H1 (cell line): ENCODE measurements at regions not wholly inside any gene's neighbourhood (a gene's known extent, or its start where the extent isn't known, plus 50 kb on each side); places are given as distances from the start of the nearest gene placed in this dataset.

Experiments used
- CTCF ChIA-PET: fragments of 300-600 bp; sonication (Branson Sonifier 250); formaldehyde crosslinking; loops from one replicate; lab custom pipeline; 2021; ENCODE audit not compliant: partially characterized antibody; lab: Charles Lee
- POLR2A ChIA-PET: fragments of 300-600 bp; sonication (Branson Sonifier 250); formaldehyde crosslinking; loops from one replicate; lab custom pipeline; 2021; ENCODE audit warnings: inconsistent platforms; ENCODE audit not compliant: partially characterized antibody; lab: Charles Lee
- DNase-seq, 2 experiments: peaks; one replicate each; pipeline versions ENCODE4 v3.0.0 to v3.0.0-alpha.2; 2010 to 2022; ENCODE audit warnings: low spot score in 2 of 2, low read depth in 1 of 2, mixed read lengths in 1 of 2
- FAIRE-seq: peaks from 2 replicates; lab custom pipeline; 2011; peaks lifted over from hg19 to GRCh38; lab: Jason Lieb, UNC
- H2AFZ ChIP-seq: 2 replicates; pipeline ENCODE4 v1.8.1; 2012; ENCODE audit warnings: low read length, inconsistent platforms
- H2AK5ac ChIP-seq: 2 replicates; pipeline ENCODE4 v1.6.1; 2013; ENCODE audit warnings: low read depth, low read length
- H2BK120ac ChIP-seq: replicated peaks from 2 replicates; pipeline ENCODE3; 2013; ENCODE audit warnings: low read depth, low read length, inconsistent platforms
- H2BK12ac ChIP-seq: 2 replicates; pipeline ENCODE4 v1.6.1; 2013; ENCODE audit warnings: low read depth, low read length
- H2BK15ac ChIP-seq: 2 replicates; pipeline ENCODE4 v1.6.1; 2013; ENCODE audit warnings: low read length
- H2BK20ac ChIP-seq: 2 replicates; pipeline ENCODE4 v1.6.1; 2013; ENCODE audit warnings: low read length
- H2BK5ac ChIP-seq: 2 replicates; pipeline ENCODE4 v1.6.1; 2013; ENCODE audit warnings: low read depth, low read length
- H3K14ac ChIP-seq: 2 replicates; pipeline ENCODE4 v1.6.1; 2013; ENCODE audit warnings: inconsistent platforms; ENCODE audit not compliant: insufficient read length
- H3K18ac ChIP-seq: 2 replicates; pipeline ENCODE4 v1.6.1; 2013; ENCODE audit warnings: low read length; ENCODE audit errors: extremely low read depth
- H3K23ac ChIP-seq: 2 replicates; pipeline ENCODE4 v1.6.1; 2013; ENCODE audit warnings: inconsistent platforms; ENCODE audit not compliant: insufficient read length
- H3K23me2 ChIP-seq: 2 replicates; pipeline ENCODE4 v1.6.1; 2013; ENCODE audit warnings: low read depth, low read length
- H3K27ac ChIP-seq: 2 replicates; pipeline ENCODE4 v1.6.1; 2011; ENCODE audit warnings: low read depth, low read length, inconsistent platforms
- H3K27me3 ChIP-seq, 4 experiments: replicated peaks in 1 of 4; 1 replicate in 1 of 4; 2 replicates in 3 of 4; pipeline versions ENCODE4 v1.6.1 to v1.8.1; 2011 to 2013; ENCODE audit warnings: low read length in 3 of 4, mild to moderate bottlenecking in 3 of 4, inconsistent platforms in 2 of 4, mixed read lengths in 2 of 4, moderate library complexity in 1 of 4; ENCODE audit not compliant: control insufficient read depth in 3 of 4, insufficient read depth in 3 of 4; ENCODE audit errors: extremely low read depth in 1 of 4
- H3K36me3 ChIP-seq, 4 experiments: 2 replicates each; pipeline versions ENCODE4 v1.6.1 to v1.8.1; 2011 to 2013; ENCODE audit warnings: mild to moderate bottlenecking in 4 of 4, low read length in 3 of 4, moderate library complexity in 2 of 4, control low read depth in 1 of 4, inconsistent platforms in 1 of 4; ENCODE audit not compliant: insufficient read depth in 4 of 4, control insufficient read depth in 2 of 4
- H3K4ac ChIP-seq: replicated peaks from 2 replicates; pipeline ENCODE3; 2013; ENCODE audit warnings: low read length, low read depth, mixed read lengths, inconsistent platforms; ENCODE audit not compliant: insufficient read length
- H3K4me1 ChIP-seq, 4 experiments: replicated peaks in 1 of 4; 1 replicate in 1 of 4; 2 replicates in 3 of 4; pipeline versions ENCODE4 v1.6.1 to v1.8.1; 2011 to 2013; ENCODE audit warnings: low read length in 3 of 4, inconsistent platforms in 2 of 4, mixed read lengths in 1 of 4; ENCODE audit not compliant: insufficient read depth in 4 of 4, control insufficient read depth in 3 of 4
- H3K4me2 ChIP-seq, 2 experiments: 2 replicates each; pipeline versions ENCODE4 v1.6.1 to v1.8.1; 2011 to 2013; ENCODE audit warnings: low read depth in 2 of 2, low read length in 2 of 2, control low read depth in 1 of 2, inconsistent platforms in 1 of 2, mild to moderate bottlenecking in 1 of 2; ENCODE audit not compliant: insufficient read depth in 1 of 2
- H3K4me3 ChIP-seq, 4 experiments: fragments of 200-600, 300-600 bp in 1 of 4; sonication (generic), shearing (Covaris generic), sonication (Bioruptor Twin) in 1 of 4; 2 replicates each; pipeline versions ENCODE4 v1.5.1 to v1.8.1; 2011 to 2016; ENCODE audit warnings: low read length in 4 of 4, low read depth in 3 of 4, control low read depth in 2 of 4, inconsistent platforms in 2 of 4, mild to moderate bottlenecking in 2 of 4, mixed read lengths in 1 of 4, moderate library complexity in 1 of 4; ENCODE audit not compliant: insufficient read depth in 2 of 4; ENCODE audit errors: extremely low read depth in 1 of 4
- H3K56ac ChIP-seq: replicated peaks from 2 replicates; pipeline ENCODE3; 2013; ENCODE audit warnings: low read depth, mild to moderate bottlenecking, mixed read lengths, low read length, inconsistent platforms; ENCODE audit not compliant: insufficient read length
- H3K79me1 ChIP-seq: 2 replicates; pipeline ENCODE4 v1.6.1; 2013; ENCODE audit warnings: low read depth, low read length, control low read depth
- H3K79me2 ChIP-seq, 2 experiments: 2 replicates each; pipeline versions ENCODE4 v1.6.1 to v1.8.1; 2012 to 2013; ENCODE audit warnings: low read length in 2 of 2, mild to moderate bottlenecking in 2 of 2, inconsistent platforms in 1 of 2; ENCODE audit not compliant: insufficient read depth in 2 of 2, control insufficient read depth in 1 of 2
- H3K9ac ChIP-seq, 4 experiments: replicated peaks in 1 of 4; 1 replicate in 1 of 4; 2 replicates in 3 of 4; pipeline versions ENCODE4 v1.6.1 to v1.8.1; 2011 to 2013; ENCODE audit warnings: low read depth in 3 of 4, low read length in 3 of 4, control low read depth in 2 of 4, mild to moderate bottlenecking in 2 of 4, moderate library complexity in 2 of 4, inconsistent platforms in 1 of 4; ENCODE audit errors: extremely low read depth in 1 of 4
- H3K9me3 ChIP-seq, 2 experiments: 2 replicates each; pipeline versions ENCODE4 v1.6.1 to v1.8.1; 2012 to 2013; ENCODE audit warnings: mild to moderate bottlenecking in 2 of 2, moderate library complexity in 2 of 2, control low read depth in 1 of 2, inconsistent platforms in 1 of 2, low read depth in 1 of 2, low read length in 1 of 2, mixed read lengths in 1 of 2; ENCODE audit not compliant: insufficient read depth in 2 of 2
- H4K20me1 ChIP-seq, 2 experiments: replicated peaks in 1 of 2; 2 replicates each; pipeline versions ENCODE3 to v1.8.1; 2011 to 2013; ENCODE audit warnings: inconsistent platforms in 2 of 2, low read length in 2 of 2, mild to moderate bottlenecking in 1 of 2; ENCODE audit not compliant: insufficient read depth in 2 of 2, control insufficient read depth in 1 of 2
- H4K5ac ChIP-seq: 2 replicates; pipeline ENCODE4 v1.6.1; 2013; ENCODE audit warnings: low read length, low read depth, mixed read lengths, inconsistent platforms; ENCODE audit not compliant: insufficient read length
- H4K8ac ChIP-seq: 2 replicates; pipeline ENCODE4 v1.8.0; 2013; ENCODE audit warnings: mild to moderate bottlenecking, moderate library complexity, low read length, inconsistent platforms; ENCODE audit not compliant: insufficient read depth; ENCODE audit errors: extremely low read depth
- H4K91ac ChIP-seq: replicated peaks from 2 replicates; pipeline ENCODE3; 2013; ENCODE audit warnings: low read length, mixed read lengths, inconsistent platforms; ENCODE audit not compliant: insufficient read length
- CBX5 ChIP-seq: fragments of 300-800, 300-1000 bp; sonication (generic); IDR thresholded peaks from 2 replicates; pipeline ENCODE4 v1.7.1; 2016; ENCODE audit warnings: antibody characterized with exemption, low read length, low read depth
- E2F6 ChIP-seq: IDR thresholded peaks from 2 replicates; pipeline ENCODE4 v1.6.1; 2012; ENCODE audit warnings: inconsistent platforms
- FOSL1 ChIP-seq: IDR thresholded peaks from 2 replicates; pipeline ENCODE4 v1.6.1; 2011; ENCODE audit warnings: mild to moderate bottlenecking, low read depth, low read length, moderate library complexity; ENCODE audit not compliant: insufficient read depth
- JUN ChIP-seq: IDR thresholded peaks from 2 replicates; pipeline ENCODE4 v1.6.1; 2011; ENCODE audit warnings: low read depth, mild to moderate bottlenecking, improper control_type of control experiment, low read length
- KDM1A ChIP-seq: fragments of 200-600, 300-600 bp; sonication (generic); IDR thresholded peaks from 2 replicates; pipeline ENCODE4 v1.7.1; 2016; ENCODE audit warnings: mild to moderate bottlenecking, low read length, borderline replicate concordance
- MAFK ChIP-seq: IDR thresholded peaks from 2 replicates; pipeline ENCODE4 v1.6.1; 2012; ENCODE audit warnings: low read depth, mild to moderate bottlenecking, improper control_type of control experiment, low read length
- PHF8 ChIP-seq: fragments of 200-600 bp; sonication (generic); conservative IDR thresholded peaks from 2 replicates; pipeline ENCODE4 v1.7.1; 2012; ENCODE audit warnings: low read depth, mild to moderate bottlenecking, inconsistent platforms, low read length, moderate library complexity
- RFX5 ChIP-seq: IDR thresholded peaks from 2 replicates; pipeline ENCODE4 v1.6.1; 2011; ENCODE audit warnings: low read depth, low read length, improper control_type of control experiment, borderline replicate concordance
- RNF2 ChIP-seq: fragments of 200-900, 300-1000 bp; sonication (generic); IDR thresholded peaks from 2 replicates; pipeline ENCODE4 v1.7.1; 2016; ENCODE audit warnings: borderline replicate concordance, low read depth, mild to moderate bottlenecking, antibody characterized with exemption, low read length; ENCODE audit not compliant: poor library complexity, severe bottlenecking; ENCODE audit errors: missing control alignments
- RXRA ChIP-seq: IDR thresholded peaks from 2 replicates; pipeline ENCODE4 v1.6.1; 2011; ENCODE audit warnings: low read depth, mild to moderate bottlenecking, low read length, moderate library complexity; ENCODE audit not compliant: insufficient read depth
- TEAD4 ChIP-seq: IDR thresholded peaks from 2 replicates; pipeline ENCODE4 v1.6.1; 2012; ENCODE audit warnings: low read depth, low read length, inconsistent platforms, mixed read lengths
- TF ChIP-seq, protein P1 (sequence below): IDR thresholded peaks from 2 replicates; pipeline ENCODE4 v1.6.1; 2011; ENCODE audit warnings: low read depth, mild to moderate bottlenecking, low read length; ENCODE audit not compliant: insufficient read depth

DNA sequence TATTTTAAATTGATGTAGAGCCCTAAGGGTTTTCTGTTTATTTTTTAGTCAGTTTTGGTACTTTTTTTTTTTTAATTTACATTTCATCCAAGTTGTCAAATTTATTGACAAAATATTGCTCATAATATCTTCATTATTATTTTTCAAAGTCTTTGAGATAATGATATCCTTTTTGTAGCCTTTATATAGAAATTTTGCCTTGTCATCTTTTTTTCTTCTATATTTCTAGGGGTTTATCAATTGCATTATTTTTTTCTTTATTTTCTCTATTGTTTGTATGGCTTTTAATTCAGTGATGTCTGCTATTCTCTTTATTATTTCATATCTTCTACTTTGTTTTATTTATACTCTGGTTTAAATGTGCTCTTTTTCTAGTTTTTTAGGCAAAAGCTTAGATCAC is 863.0 kb upstream of the GJE1 start:
- H4K20me1 ChIP-seq = no peaks in the 10 kb centered on the region
- H2AFZ ChIP-seq = no peak overlapping the region
- H3K4me1 ChIP-seq = peaks cover 0 to 4% (median 0%) of the 10 kb centered on the region in 4 experiments; a peak in 1 of 7 replicates
- H3K79me2 ChIP-seq = no peaks in the 10 kb centered on the region
- no peak overlapping the region for H3K18ac ChIP-seq
- H2BK12ac ChIP-seq = no peak overlapping the region
- no peak for FAIRE-seq
- no peak overlapping the region for H2AK5ac ChIP-seq
- H3K23me2 ChIP-seq = no peaks in the 10 kb centered on the region
- H2BK20ac ChIP-seq = no peak overlapping the region
- no peak overlapping the region for H3K27ac ChIP-seq
- no peaks in the 10 kb centered on the region for H3K79me1 ChIP-seq
- no peak overlapping the region for H3K4me2 ChIP-seq
- H3K4ac ChIP-seq = no peak overlapping the region
- no peak for TF ChIP-seq RXRA
- no peak for TF ChIP-seq TEAD4
- TF ChIP-seq JUN = no peak
- TF ChIP-seq CBX5 = no peak
- no peak for TF ChIP-seq KDM1A
- no peak for TF ChIP-seq E2F6
- no peak for TF ChIP-seq FOSL1
- TF ChIP-seq RFX5 = no peak
- TF ChIP-seq RNF2 = no peak
- TF ChIP-seq, protein P1, sequence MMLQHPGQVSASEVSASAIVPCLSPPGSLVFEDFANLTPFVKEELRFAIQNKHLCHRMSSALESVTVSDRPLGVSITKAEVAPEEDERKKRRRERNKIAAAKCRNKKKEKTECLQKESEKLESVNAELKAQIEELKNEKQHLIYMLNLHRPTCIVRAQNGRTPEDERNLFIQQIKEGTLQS = no peak
- no peak for TF ChIP-seq MAFK
- no peak for TF ChIP-seq PHF8
- no peaks in the 10 kb centered on the region for H3K36me3 ChIP-seq
- H4K91ac ChIP-seq = no peak overlapping the region
- no peak overlapping the region for H3K56ac ChIP-seq
- H3K9me3 ChIP-seq = no peaks in the 10 kb centered on the region
- DNase-seq = no peak
- ChIA-PET CTCF (no interaction called here), POLR2A (no interaction called here)
- H2BK5ac ChIP-seq = no peak overlapping the region
- H4K5ac ChIP-seq = no peak overlapping the region
- no peak overlapping the region for H3K23ac ChIP-seq
- no peaks in the 10 kb centered on the region for H3K27me3 ChIP-seq
- H2BK120ac ChIP-seq = no peak overlapping the region
- no peak overlapping the region for H4K8ac ChIP-seq
- H2BK15ac ChIP-seq = no peak overlapping the region
- no peak overlapping the region for H3K9ac ChIP-seq
- no peak overlapping the region for H3K14ac ChIP-seq
- no peak overlapping the region for H3K4me3 ChIP-seq
